A172 (cell line): ENCODE measurements at regions not wholly inside any gene's neighbourhood (a gene's known extent, or its start where the extent isn't known, plus 50 kb on each side); places are given as distances from the start of the nearest gene placed in this dataset.
"Not testable (repeated sequence)": the region's sequence is repeated elsewhere in the genome, so short reads cannot be mapped to it uniquely, and the experiment has no call there.

ENCODE experiments used
- DNase-seq: peaks from one replicate; pipeline ENCODE4 v3.0.0-alpha.2; 2015; ENCODE audit warnings: low spot score

DNA sequence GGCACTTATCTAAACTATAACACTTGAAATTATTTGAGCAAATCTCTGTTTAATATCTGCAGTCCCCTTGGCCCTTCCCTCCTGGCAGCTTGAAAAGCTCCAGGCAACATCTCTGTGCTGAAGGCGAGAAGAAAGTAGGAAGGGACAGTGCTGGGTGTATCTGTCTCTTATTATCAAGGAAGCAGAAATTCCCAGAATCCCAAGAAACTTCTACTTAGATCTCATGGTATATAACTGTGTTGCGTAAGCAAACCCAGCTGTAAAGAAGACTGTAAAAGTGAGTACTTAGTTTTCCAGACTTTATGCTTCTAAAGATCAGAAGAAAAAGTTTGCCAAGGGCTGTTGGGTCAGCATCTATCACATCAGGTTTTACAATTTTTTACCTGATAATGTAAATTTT is 1869.8 kb downstream of the MAT2B start:
- DNase-seq = no peak

DNA sequence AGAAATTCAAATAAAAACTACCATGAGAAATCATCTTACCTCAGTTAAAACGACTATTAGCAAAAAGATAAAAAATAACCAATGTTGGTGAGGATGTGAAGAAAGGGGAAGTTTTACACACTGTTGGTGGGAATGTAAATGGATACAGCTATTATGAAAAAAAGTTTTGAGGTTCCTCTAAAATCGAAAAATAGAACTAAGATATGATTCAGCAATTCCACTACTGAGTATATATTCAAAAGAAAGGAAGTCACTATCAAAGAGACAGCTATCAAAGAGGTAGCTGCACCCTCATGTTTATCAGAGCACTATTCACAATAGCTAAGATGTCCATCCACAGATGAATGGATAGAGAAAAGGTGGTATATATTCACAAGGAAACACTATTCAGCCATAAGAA is 1888.4 kb downstream of the MAT2B start:
- no peak for DNase-seq

DNA sequence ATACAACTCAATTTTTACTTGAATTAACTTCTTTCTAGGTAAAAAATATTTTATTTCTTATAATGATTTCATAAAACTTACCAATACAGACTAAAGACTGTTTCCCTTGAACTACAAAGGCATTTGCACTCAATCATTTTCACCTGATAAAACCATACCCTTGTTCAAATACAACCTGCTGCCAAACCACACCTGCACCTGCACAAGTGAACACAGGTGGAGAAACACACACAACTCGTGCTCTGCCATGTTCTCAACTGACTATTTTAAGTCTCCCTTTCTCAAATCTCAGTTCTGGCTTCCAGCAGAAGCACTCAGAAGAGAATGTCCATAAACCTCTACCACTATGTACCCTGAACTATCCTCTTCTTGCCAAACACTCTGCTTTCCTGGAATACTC is 1892.1 kb downstream of the MAT2B start:
- no peak for DNase-seq

DNA sequence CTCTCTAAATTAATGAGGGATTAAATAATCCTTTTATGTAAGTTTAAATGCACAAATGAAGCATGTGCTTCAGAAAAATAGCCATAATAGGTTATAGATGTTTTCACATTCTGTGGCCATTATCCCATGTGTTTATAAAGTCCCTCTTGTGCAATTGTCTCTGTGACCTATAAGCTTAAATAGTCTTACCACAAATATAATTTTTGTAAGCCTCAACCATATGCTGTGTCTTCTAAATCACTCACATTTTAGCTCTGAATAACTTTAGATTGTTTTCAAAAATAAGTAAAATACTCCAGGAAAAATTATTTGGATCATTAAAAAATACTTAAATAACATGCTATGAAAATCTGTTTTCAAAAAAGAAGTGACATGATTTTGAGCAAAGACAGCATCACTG is 1894.7 kb downstream of the MAT2B start:
- DNase-seq = no peak

DNA sequence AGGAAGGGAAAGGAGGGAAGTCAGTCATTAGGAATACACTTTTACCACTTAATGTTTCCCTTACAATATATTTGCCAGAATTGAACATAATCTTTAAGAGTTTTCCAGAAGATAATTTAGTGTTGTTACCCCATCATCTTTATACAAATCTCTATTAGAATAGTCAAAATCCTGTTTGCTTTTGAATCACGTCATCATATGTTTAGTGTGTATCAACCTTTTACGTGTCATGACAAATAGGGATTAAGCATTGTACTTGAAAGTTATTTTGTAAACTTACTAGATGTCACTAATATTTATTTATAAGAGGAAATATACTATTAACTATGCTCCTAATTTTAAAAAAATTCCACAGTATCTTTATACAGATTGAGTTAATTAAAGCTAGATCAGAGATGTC is 1899.5 kb downstream of the MAT2B start:
- DNase-seq = no peak

DNA sequence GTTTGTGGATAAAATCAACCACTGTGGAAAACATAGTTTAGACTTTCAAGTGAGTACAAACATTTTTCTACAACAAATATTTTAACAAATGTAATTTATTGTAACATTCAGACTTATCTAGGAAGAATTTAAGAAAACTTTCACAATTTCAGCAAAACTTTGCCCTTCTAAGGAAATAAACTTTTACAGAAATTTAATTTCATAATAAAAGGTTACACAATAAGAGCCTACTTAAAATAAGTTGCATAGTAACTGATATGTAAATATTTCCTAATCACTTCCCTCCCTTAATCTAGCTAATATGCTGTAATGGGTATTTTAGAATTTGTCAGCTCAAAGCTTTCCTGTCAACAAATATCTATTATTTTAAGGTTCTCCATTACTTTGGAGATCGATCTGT is 1899.9 kb downstream of the MAT2B start:
- DNase-seq = no peak

DNA sequence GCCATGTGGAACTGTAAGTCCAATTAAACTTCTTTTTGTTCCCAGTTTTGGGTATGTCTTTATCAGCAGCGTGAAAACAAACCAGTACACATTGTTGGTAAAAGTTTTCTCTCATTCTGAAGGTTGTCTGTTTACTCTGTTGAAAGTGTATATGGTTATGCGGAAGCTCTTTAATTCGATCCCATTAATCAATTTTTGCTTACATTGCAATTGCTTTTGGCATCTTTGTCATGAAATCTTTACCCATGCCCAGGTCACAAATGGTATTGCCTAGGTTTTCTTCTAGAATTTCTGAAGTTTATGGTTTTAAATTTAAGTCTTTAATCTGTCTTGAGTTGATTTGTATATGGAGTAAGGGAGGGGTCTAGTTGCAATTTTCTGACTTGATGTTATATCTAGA is 1901.9 kb downstream of the MAT2B start:
- DNase-seq = no peak

DNA sequence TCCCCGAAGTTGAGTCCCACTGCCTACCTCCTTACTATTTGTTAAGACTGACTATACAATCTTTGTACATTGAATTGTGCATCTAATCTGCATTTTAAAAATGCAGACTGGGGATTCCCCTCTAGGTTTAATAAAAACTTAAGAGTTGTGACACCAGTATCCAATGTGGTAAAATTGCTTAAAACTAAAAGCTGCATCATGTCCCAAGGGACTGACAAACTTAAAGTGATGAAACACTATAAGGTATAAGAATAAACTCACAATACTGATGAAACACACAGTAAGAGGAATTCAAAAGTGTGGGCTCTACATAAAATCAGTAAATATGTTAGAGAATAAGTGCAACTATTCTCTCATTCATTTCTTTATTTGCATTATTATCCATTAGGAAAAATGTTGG is 1905.1 kb downstream of the MAT2B start:
- DNase-seq = no peak

DNA sequence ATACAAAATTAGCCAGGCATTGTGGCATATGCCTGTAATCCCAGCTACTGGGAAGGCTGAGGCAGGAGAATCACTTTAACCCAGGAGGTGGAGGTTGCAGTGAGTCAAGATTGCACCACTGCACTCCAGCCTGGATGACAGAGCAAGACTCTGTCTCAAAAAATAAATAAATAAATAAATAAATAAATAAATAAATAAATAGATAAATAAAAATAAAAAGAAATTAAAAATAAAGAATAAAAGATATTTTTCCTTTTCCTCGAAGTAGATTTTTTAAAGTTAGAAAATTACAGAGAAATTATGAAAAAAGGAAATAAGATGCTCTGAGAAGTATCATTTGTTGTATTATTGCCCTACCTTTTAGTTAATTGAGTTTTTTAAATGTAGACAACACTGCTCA is 1906.1 kb downstream of the MAT2B start:
- DNase-seq = not testable (repeated sequence)

DNA sequence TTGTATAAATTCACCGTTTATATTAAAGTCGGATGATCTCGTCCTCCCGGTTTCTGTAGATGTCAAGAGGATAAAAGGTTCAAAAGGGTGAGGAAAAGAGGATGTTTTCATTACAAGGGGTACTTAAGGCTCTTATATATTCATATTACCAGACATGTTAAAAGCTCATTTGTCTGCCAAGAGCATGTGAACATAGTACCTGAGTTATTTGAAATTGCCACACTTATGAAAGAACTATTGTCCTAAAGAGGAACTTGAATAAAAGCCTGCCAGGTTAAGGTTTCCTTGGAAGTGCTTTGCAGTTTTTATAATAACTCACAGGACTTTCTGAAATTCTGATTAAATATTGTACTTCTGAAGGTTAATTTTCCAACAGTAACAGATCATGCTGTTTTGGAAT is 1915.1 kb downstream of the MAT2B start:
- DNase-seq = no peak

DNA sequence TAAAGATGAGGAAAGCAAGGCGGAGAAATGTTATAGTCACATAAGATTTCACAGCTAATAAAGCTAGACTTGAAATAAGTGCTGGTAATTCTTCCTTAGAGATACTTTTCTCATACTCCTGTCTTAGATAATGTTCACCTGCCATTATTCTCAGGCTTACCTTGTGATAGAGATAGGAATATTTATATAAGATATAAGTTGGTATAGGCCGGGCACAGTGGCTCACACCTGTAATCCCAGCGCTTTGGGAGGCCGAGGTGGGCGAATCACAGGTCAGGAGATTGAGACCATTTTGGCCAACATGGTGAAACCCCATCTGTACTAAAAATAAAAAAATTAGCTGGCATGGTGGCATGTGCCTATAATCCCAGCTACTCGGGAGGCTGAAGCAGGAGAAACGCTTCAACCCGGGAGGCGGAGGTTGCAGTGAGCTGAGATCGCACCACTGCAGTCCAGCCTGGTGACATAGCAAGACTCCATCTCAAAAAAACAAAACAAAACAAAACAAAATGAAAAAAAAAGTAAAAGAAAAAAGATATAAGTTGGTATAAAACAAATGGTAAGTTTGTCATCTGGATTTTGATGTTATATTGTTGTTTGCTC is 1918.4 kb downstream of the MAT2B start:
- DNase-seq = no peak

DNA sequence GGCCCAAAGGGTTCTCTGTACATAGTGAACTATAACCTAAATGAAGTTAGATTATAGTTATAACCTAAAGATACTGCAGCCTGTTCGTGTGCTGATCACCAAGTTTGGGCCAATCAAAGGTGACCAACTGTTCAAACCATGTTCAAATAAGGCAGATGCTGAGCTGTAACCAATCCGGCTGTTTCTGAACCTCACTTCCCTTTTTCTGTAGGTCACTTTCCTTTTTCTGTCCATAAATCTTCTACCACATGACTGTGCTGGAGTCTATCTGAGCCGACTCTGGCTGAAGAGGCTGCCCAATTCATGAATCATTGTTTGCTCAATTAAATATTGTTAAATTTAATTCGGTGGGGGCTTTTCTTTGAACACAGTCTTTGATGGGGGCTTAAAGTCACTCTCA is 1920.2 kb downstream of the MAT2B start:
- no peak for DNase-seq

DNA sequence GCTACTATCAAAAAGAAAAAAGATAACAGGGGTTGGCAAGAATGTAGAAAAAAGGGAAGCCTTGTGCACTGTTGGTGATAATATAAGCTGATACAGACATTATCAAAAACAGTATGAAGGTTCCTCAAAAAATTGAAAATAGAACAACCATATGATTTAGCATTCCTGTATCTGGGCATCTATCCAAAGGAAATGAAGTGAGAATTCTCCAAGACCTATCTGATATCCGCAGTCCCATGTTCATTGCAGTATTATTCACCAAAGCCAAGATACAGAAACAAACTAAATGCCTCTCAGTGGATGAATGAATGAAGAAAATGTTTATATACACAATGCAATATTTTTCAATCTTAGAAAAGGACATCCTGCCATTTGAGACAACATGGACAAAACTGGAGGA is 1943.3 kb downstream of the MAT2B start:
- DNase-seq = no peak

DNA sequence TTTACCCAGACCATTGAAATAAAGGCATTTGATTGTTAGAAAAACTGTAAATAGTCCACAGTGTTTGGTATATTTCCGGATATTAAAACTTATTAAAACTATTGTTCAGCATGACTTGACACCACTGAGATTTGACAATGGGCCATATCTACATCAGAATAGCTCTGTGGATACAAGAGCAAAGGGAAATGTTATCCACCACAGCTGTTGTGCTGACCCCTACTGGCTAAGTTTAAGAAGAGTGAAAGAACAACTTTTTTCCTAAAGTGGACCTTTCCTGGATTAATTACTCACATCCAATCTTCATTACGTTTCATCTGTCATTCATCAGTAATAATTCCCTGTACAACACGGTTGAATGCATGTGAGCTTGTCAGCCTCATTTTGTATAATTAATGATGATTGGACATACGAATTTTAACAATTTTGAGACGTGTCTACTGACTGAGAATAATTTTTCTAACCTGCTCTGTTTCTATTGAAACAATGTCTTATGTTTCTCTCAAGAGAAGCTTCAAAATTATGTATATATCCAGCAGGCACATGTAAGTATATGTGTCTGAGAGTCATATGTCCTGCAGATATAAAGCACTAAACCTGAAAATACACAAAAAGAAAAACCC is 1952.6 kb downstream of the MAT2B start:
- peak; percentile 50 for DNase-seq

DNA sequence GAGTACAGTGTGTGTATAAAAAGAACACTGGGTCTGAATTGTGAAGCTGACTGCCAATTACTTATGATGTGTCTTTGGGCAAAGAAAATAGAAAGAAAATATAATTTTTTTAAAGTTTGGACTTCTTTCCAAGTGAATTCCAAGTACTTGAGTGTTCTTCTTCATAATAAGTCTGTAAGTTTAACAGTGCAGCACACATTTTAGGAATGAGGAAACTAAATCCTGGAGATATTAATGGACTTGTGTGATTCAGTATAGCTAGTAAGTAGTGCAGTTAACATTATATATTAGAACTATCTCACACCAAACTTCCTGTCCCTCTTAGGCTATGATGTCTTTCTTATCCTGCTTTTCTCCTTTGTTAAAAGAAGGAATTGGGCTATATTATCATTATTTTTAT is 1953.8 kb downstream of the MAT2B start:
- DNase-seq = no peak

DNA sequence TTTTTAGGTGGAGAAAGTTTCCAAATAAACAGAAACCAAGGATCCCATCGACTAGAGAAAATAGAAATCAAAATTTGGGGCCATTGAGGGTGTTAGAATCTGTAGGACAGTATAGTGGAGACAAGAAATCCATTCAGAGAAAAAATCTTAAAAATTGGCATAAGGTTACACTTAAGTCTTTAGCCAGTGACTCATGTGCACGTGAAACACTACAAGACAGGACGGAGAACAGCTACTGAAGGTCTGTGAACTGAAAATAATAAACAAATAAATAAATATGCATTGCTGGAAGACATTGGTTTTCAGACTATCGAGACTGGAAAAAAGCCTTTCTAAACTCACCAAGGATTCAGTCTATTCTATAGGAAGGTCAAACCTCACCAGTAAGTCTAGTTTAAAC is 1955.5 kb downstream of the MAT2B start:
- DNase-seq = peak; percentile 10

DNA sequence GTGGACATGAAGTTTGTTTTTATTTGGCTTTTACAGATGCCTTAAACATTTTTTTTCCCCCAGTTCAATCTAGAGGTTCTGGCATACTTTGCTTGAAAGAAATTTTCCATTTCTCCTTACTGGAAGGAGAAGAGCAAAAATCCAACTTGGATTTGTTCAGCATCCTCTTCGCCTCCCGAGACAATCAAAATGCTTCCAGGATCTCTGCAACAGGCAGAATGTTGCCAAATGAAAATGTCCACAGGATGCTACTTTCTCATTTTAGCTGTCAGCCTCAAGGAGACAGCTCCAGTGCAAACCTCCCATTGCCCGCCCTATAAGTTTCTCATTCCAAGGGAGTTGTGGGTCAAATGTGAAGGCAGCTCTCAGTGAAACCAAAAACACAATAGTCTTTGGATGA is 1972.1 kb downstream of the MAT2B start:
- DNase-seq = no peak

DNA sequence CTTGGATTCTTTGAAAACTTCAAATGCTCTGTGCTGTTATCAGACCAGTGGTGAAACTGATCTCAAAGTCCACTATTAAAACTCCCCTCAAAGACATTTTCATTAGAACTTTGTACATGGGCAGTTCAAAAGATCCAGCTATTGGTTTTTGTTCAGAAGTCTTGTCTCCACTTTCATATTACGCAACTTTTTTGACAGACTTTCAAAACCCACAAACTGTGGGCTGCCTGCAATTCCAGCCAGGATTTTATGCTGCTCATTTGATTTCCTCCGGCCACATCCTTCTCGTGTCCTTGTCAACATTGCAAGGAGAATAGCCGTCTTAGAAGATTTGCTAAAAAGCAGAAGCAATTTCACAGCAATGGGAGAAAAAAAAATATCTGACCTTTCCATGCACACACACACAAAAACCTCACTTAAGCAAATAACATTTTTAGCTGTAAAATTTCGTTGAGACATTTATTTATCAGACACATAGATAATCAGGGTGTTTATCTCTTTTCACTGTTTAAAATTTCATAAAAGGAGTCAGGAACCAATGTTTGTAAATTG is 1990.5 kb downstream of the MAT2B start:
- DNase-seq = no peak

DNA sequence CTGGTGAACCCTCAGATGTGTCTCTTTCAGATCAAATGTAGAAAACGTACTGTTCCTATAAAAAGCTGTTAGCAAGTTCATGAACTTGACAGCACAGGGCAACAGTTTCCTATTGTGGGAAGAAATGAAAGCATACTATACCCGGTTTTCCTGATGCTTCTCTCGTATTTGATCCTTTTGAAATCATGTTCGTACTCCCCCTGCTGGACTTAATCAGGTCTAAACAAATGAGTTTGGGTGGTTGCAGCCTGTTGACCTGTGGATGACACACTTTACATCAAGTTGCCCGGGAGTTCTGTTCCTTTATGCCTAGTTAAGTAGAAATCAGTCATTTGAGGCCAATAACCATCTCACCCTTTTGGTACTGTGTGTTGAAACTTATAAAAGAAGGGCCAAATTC is 1992.3 kb downstream of the MAT2B start:
- peak; percentile 59 for DNase-seq

DNA sequence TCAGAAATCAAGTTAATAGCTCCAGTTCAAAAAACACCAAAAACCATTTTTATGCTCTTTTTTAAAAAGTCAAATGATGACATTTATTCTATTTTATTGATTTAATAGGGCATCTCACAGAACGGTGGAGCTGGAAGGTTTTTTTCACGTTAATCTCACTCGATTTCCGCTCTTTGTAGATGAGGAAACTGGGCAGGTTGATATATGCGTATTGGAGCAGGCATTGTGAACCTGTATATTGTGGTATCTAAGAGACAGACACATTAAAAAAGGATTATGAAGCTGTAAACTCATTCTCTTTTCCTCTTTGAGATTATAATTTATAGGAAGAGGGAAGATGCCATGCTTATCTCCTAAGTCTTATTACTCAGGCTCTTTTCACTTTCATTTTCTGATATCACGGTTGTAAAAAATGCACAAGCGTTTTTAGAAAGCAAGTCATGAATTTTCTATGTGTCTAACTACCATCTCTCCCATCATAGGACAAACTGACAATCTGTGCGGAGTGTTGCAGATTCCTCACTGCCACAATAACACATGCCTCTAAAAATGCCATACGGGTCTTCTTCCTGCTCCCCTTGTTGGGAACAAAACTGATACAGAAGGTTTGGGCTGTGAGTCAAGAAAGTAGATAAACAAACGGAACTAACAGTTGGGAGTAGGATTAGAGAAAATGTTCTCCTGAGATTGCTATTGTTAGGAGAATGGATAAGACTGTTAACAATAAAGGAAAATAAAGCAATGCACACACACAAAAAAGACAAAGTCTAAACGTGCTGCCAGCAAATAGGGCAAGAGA is 1997.7 kb downstream of the MAT2B start:
- peak; percentile 33 for DNase-seq

DNA sequence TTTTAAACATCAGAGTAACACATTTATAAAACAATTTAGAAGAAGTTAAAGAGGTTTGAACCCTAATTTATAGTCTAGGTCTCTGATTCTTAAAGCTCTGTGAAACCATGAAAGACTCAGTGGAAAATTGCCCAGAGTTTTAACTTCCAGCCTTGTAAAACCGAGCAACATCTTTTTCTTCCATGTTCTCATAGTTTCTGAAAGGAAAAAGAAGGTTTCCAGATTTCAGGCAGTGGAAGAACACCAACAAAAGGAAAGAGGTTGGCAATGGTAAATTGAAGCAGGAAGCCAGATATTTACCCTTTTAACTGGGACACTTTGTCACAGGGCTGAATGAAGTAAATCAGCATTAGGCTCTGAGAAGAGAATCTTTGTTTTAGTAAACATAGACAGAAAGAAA is 1999.3 kb downstream of the MAT2B start:
- DNase-seq = no peak

DNA sequence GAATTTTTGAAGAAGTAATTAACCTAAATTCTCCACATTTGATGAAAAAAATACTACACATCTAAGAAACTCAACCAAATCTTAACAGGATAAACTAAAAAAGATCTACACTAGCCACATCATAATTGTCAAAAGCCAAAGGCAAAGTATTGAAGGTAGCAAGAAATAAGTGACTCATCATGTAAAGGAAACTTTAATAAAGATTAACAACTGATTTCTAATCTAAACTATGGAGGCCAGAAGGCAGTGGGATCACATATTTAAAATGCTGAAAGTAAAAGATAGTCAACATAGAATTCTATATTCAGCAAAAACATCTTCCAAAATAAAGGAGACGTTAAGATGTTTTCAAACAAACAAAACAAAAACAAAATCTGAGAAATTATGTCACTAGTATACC is 2002.9 kb downstream of the MAT2B start:
- DNase-seq = peak; percentile 15

DNA sequence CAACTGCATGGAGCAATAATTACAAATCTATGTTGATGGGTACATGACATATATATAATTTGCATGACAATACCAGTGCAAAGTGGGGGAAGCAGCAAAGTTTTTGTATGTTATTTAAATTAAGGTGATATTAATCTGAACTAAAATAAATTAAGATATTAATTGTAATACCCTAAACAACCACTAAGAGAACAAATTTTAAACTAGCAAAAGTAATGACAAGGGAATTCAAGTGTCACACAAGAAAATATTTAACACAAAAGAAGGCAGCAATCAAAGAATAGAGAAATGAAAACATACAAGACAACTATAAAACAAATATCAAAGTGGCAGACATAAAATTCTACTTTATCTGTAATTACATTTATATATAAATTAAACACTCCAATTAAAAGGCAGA is 2003.4 kb downstream of the MAT2B start:
- no peak for DNase-seq
